DMS53 (cell line): ENCODE measurements at regions not wholly inside any gene's neighbourhood (a gene's known extent, or its start where the extent isn't known, plus 50 kb on each side); places are given as distances from the start of the nearest gene placed in this dataset.

Source experiments
- DNase-seq: peaks from one replicate; lab custom pipeline; 2025; lab: John Stamatoyannopoulos, UW

GRCh38 chr2:128401680-128402079, 83.0 kb upstream of the HS6ST1 start:
- DNase-seq: no peak

- no peak for DNase-seq
These were observed 84.4 kb upstream of the HS6ST1 start for GRCh38 chr2:128402911-128403670.

- DNase-seq: no peak
These were observed 85.4 kb upstream of the HS6ST1 start for GRCh38 chr2:128403814-128404708.

GRCh38 chr2:128404709-128405466, 86.2 kb upstream of the HS6ST1 start:
- no peak for DNase-seq

- DNase-seq: no peak
These were observed 86.8 kb upstream of the HS6ST1 start for GRCh38 chr2:128405467-128405900.

GRCh38 chr2:128405981-128406613, 87.4 kb upstream of the HS6ST1 start:
- no peak for DNase-seq

GRCh38 chr2:128406736-128407554, 88.3 kb upstream of the HS6ST1 start:
- no peak for DNase-seq

GRCh38 chr2:128408349-128409305, 90.0 kb upstream of the HS6ST1 start:
- no peak for DNase-seq

GRCh38 chr2:128409326-128410034, 90.8 kb upstream of the HS6ST1 start:
- no peak for DNase-seq

- DNase-seq: no peak
These were observed 91.5 kb upstream of the HS6ST1 start for GRCh38 chr2:128410035-128410757.

GRCh38 chr2:128410758-128411215, 92.1 kb upstream of the HS6ST1 start:
- DNase-seq: no peak

GRCh38 chr2:128411431-128411830, 92.8 kb upstream of the HS6ST1 start:
- no peak for DNase-seq

GRCh38 chr2:128412181-128412871, 93.7 kb upstream of the HS6ST1 start:
- DNase-seq: no peak

- DNase-seq: no peak
These were observed 94.5 kb upstream of the HS6ST1 start for GRCh38 chr2:128413014-128413717.

- no peak for DNase-seq
These were observed 95.2 kb upstream of the HS6ST1 start for GRCh38 chr2:128413718-128414341.

- no peak for DNase-seq
These were observed 95.7 kb upstream of the HS6ST1 start for GRCh38 chr2:128414351-128414750.
